ENCODE measurements at regions not wholly inside any gene's neighbourhood (a gene's known extent, or its start where the extent isn't known, plus 50 kb on each side); places are given as distances from the start of the nearest gene placed in this dataset.

- no peak for DNase-seq (ENCODE audit: low read depth)
Observed at GRCh38 chr12:91240386-91241095, 57.9 kb upstream of the DCN start.

DNA sequence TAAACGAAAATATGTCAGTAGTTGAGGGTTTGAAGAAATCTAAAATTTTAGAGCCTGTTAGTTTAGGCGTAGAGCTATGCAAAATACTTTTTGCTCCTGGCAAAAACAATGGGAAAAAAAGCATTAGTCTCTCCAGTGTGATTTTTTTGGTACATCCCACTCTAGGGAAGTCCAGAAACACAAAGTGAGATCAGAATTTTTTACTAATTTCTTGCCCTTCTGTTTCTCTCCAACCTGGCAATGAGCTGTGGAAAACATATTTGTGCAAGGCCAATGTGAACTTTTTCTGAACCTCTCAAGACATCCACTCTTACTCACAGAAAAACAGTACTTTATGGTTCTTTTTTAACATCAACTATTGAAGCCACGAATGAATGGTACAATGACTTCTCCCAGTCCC, 56.9 kb upstream of the DCN start:
- no peak for DNase-seq (ENCODE audit: low read depth)
